ENCODE measurements at regions not wholly inside any gene's neighbourhood (a gene's known extent, or its start where the extent isn't known, plus 50 kb on each side); places are given as distances from the start of the nearest gene placed in this dataset.

- Histone ChIP-seq H3K36me3 (ENCODE audit: control insufficient read depth in 4 of 4, insufficient read depth in 4 of 4, low read length in 4 of 4) (no peaks in the 10 kb centered on the region), H3K4me1 (ENCODE audit: control insufficient read depth in 5 of 5, insufficient read depth in 5 of 5, low read length in 5 of 5) (peaks cover 0 to 2% (median 0%) of the 10 kb centered on the region in 5 donors), H3K27ac (ENCODE audit: low read depth in 1 of 2, low read length in 1 of 2) (no peak overlapping the region), H3K9ac (ENCODE audit: insufficient read depth in 1 of 2, low read length in 2 of 2) (no peak overlapping the region), H3K4me3 (no peak overlapping the region), H3K27me3 (ENCODE audit: control insufficient read depth in 3 of 3, insufficient read depth in 3 of 3, low read length in 2 of 3) (no peaks in the 10 kb centered on the region), H3K9me3 (ENCODE audit: control insufficient read depth in 4 of 4, insufficient read depth in 3 of 4, low read length in 3 of 4) (peaks cover 0 to 3% (median 2%) of the 10 kb centered on the region in 4 donors)
- no peak for TF ChIP-seq CTCF (IDR thresholded peaks at IDR 0.05; ENCODE audit: control extremely low read depth, extremely low read depth)
- ATAC-seq (ENCODE audit: insufficient read depth, low FRiP score) (no peak), DNase-seq (no peak)
- whole genome bisulfite sequencing, 2 donors: 91 to 93% methylated on average over 2 of the region's 2 CpGs
Measured at GRCh38 chr14:96143906-96144305, 60.7 kb upstream of the BDKRB2 start.

- WGBS, 2 donors: 79 to 82% methylated on average over 6 of the region's 6 CpGs
- H3K27ac ChIP-seq (ENCODE audit: low read depth in 1 of 2, low read length in 1 of 2): no peak overlapping the region
- no peak for ATAC-seq (ENCODE audit: insufficient read depth, low FRiP score)
- no peaks in the 10 kb centered on the region for H3K27me3 ChIP-seq (ENCODE audit: control insufficient read depth in 3 of 3, insufficient read depth in 3 of 3, low read length in 2 of 3)
- H3K4me3 ChIP-seq: no peak overlapping the region
- H3K9me3 ChIP-seq (ENCODE audit: control insufficient read depth in 4 of 4, insufficient read depth in 3 of 4, low read length in 3 of 4): peaks cover 0 to 3% (median 2%) of the 10 kb centered on the region in 4 donors
- no peak for TF ChIP-seq CTCF (IDR thresholded peaks at IDR 0.05; ENCODE audit: control extremely low read depth, extremely low read depth)
- H3K9ac ChIP-seq (ENCODE audit: insufficient read depth in 1 of 2, low read length in 2 of 2): no peak overlapping the region
- H3K36me3 ChIP-seq (ENCODE audit: control insufficient read depth in 4 of 4, insufficient read depth in 4 of 4, low read length in 4 of 4): no peaks in the 10 kb centered on the region
- H3K4me1 ChIP-seq (ENCODE audit: control insufficient read depth in 5 of 5, insufficient read depth in 5 of 5, low read length in 5 of 5): peaks cover 0 to 2% (median 0%) of the 10 kb centered on the region in 5 donors
- no peak for DNase-seq
Measured at GRCh38 chr14:96145116-96145864, 59.3 kb upstream of the BDKRB2 start.

- Histone ChIP-seq H3K4me1 (ENCODE audit: control insufficient read depth in 5 of 5, insufficient read depth in 5 of 5, low read length in 5 of 5) (peaks cover 0 to 2% (median 0%) of the 10 kb centered on the region in 5 donors), H3K27me3 (ENCODE audit: control insufficient read depth in 3 of 3, insufficient read depth in 3 of 3, low read length in 2 of 3) (no peaks in the 10 kb centered on the region), H3K9me3 (ENCODE audit: control insufficient read depth in 4 of 4, insufficient read depth in 3 of 4, low read length in 3 of 4) (peaks cover 0 to 3% (median 2%) of the 10 kb centered on the region in 4 donors), H3K4me3 (no peak overlapping the region), H3K9ac (ENCODE audit: insufficient read depth in 1 of 2, low read length in 2 of 2) (no peak overlapping the region), H3K27ac (ENCODE audit: low read depth in 1 of 2, low read length in 1 of 2) (no peak overlapping the region), H3K36me3 (ENCODE audit: control insufficient read depth in 4 of 4, insufficient read depth in 4 of 4, low read length in 4 of 4) (no peaks in the 10 kb centered on the region)
- DNase-seq (peak; percentile 20 to 28 (median 24)), ATAC-seq (ENCODE audit: insufficient read depth, low FRiP score) (no peak)
- no peak for TF ChIP-seq CTCF (IDR thresholded peaks at IDR 0.05; ENCODE audit: control extremely low read depth, extremely low read depth)
- whole genome bisulfite sequencing, 2 donors: 58 to 77% methylated on average over 4 of the region's 4 CpGs
Measured at GRCh38 chr14:96146131-96146771, 58.4 kb upstream of the BDKRB2 start.
